Thymus (tissue), 11 donors: ENCODE measurements at regions not wholly inside any gene's neighbourhood (a gene's known extent, or its start where the extent isn't known, plus 50 kb on each side); places are given as distances from the start of the nearest gene placed in this dataset.
A peak's percentile ranks its signal among the peaks of the same experiment; 100 is the strongest.

Experiments
- DNase-seq, 9 donors: peaks; one replicate each; pipeline ENCODE4 v3.0.0-alpha.2; 2013; ENCODE audit warnings: low spot score in 9 of 9, low read depth in 6 of 9, missing footprints in 1 of 9
- H3K27ac ChIP-seq, 2 donors: one replicate each; pipeline ENCODE4 v1.5.1; 2013; ENCODE audit warnings: control low read depth in 1 of 2, low read depth in 1 of 2, low read length in 1 of 2, mild to moderate bottlenecking in 1 of 2, moderate library complexity in 1 of 2
- H3K27me3 ChIP-seq, 2 donors: one replicate each; pipeline ENCODE4 v1.5.1; 2013; ENCODE audit warnings: low read length in 1 of 2; ENCODE audit not compliant: control insufficient read depth in 2 of 2, insufficient read depth in 1 of 2
- H3K36me3 ChIP-seq, 2 donors: one replicate each; pipeline ENCODE4 v1.5.1; 2013; ENCODE audit warnings: low read length in 1 of 2, mild to moderate bottlenecking in 1 of 2, moderate library complexity in 1 of 2; ENCODE audit not compliant: control insufficient read depth in 2 of 2, insufficient read depth in 2 of 2
- H3K4me1 ChIP-seq, 2 donors: one replicate each; pipeline ENCODE4 v1.5.1; 2013; ENCODE audit warnings: low read length in 2 of 2; ENCODE audit not compliant: control insufficient read depth in 2 of 2, insufficient read depth in 2 of 2
- H3K4me3 ChIP-seq, 2 donors: one replicate each; pipeline ENCODE4 v1.5.1; 2013; ENCODE audit warnings: low read length in 2 of 2, control low read depth in 1 of 2, mild to moderate bottlenecking in 1 of 2
- H3K9me3 ChIP-seq, 2 donors: one replicate each; pipeline ENCODE4 v1.5.1; 2013; ENCODE audit warnings: low read length in 1 of 2, mild to moderate bottlenecking in 1 of 2; ENCODE audit not compliant: control insufficient read depth in 2 of 2, insufficient read depth in 1 of 2
- WGBS: extraction: QIAGEN DNeasy Blood & Tissue Kit; methylation state at CpG from one replicate; pipeline ENCODE4 v1.1.7; 2013; 5-methylcytosine and 5-hydroxymethylcytosine counted together
- donor health status: healthy.

- Histone ChIP-seq H3K27me3 (no peaks in the 10 kb centered on the region), H3K4me1 (peaks cover 12 to 35% of the 10 kb centered on the region in 2 donors), H3K4me3 (no peak overlapping the region), H3K27ac (no peak overlapping the region), H3K9me3 (peaks cover 0 to 6% of the 10 kb centered on the region in 2 donors), H3K36me3 (no peaks in the 10 kb centered on the region)
- DNase-seq: no peak
- 97% methylated on average over 2 of the region's 2 CpGs for WGBS
Measured at GRCh38 chr21:38930066-38930465, 124.3 kb downstream of the ETS2 start.

- Histone ChIP-seq H3K27ac (no peak overlapping the region), H3K27me3 (no peaks in the 10 kb centered on the region), H3K9me3 (peaks cover 0 to 6% of the 10 kb centered on the region in 2 donors), H3K4me1 (peaks cover 12 to 37% of the 10 kb centered on the region in 2 donors), H3K4me3 (no peak overlapping the region), H3K36me3 (no peaks in the 10 kb centered on the region)
- WGBS: 96% methylated on average over 1 of the region's 1 CpG
- DNase-seq: no peak
Measured at GRCh38 chr21:38929652-38930051, 123.9 kb downstream of the ETS2 start.

GRCh38 chr21:38929142-38929541, 123.4 kb downstream of the ETS2 start:
- H3K9me3 ChIP-seq: peaks cover 0 to 6% of the 10 kb centered on the region in 2 donors
- H3K36me3 ChIP-seq: no peaks in the 10 kb centered on the region
- no peak overlapping the region for H3K27ac ChIP-seq
- no peaks in the 10 kb centered on the region for H3K27me3 ChIP-seq
- H3K4me1 ChIP-seq: peaks cover 12 to 39% of the 10 kb centered on the region in 2 donors
- no peak for DNase-seq
- no peak overlapping the region for H3K4me3 ChIP-seq
- WGBS: 100% methylated on average over 1 of the region's 1 CpG

GRCh38 chr21:38927776-38928175, 122.0 kb downstream of the ETS2 start:
- 18% methylated on average over 3 of the region's 3 CpGs for WGBS
- peak in 1 of 9 donors; percentile 56 for DNase-seq
- H3K36me3 ChIP-seq: no peaks in the 10 kb centered on the region

GRCh38 chr21:38925923-38926322, 120.2 kb downstream of the ETS2 start:
- H3K4me3 ChIP-seq: no peak overlapping the region
- peaks cover 12 to 40% of the 10 kb centered on the region in 2 donors for H3K4me1 ChIP-seq
- H3K27ac ChIP-seq: peak overlapping the region; percentile 1 to 65
- H3K27me3 ChIP-seq: no peaks in the 10 kb centered on the region
- no peaks in the 10 kb centered on the region for H3K36me3 ChIP-seq
- DNase-seq: peak in 1 of 9 donors; percentile 40
- WGBS: 7% methylated on average over 7 of the region's 7 CpGs
- H3K9me3 ChIP-seq: peaks cover 0 to 6% of the 10 kb centered on the region in 2 donors

More at GRCh38 chr21:38927776-38928175, 122.0 kb downstream of the ETS2 start:
- Histone ChIP-seq H3K4me1 (peaks cover 12 to 39% of the 10 kb centered on the region in 2 donors), H3K4me3 (no peak overlapping the region), H3K9me3 (peaks cover 0 to 6% of the 10 kb centered on the region in 2 donors), H3K27ac (peak overlapping the region in 1 of 2 donors; percentile 38), H3K27me3 (no peaks in the 10 kb centered on the region)

- Histone ChIP-seq H3K36me3 (no peaks in the 10 kb centered on the region), H3K9me3 (peaks cover 0 to 6% of the 10 kb centered on the region in 2 donors), H3K4me3 (no peak overlapping the region), H3K27ac (peak overlapping the region; percentile 50 to 65), H3K27me3 (no peaks in the 10 kb centered on the region), H3K4me1 (peaks cover 12 to 40% of the 10 kb centered on the region in 2 donors)
- WGBS: 82% methylated on average over 3 of the region's 3 CpGs
- DNase-seq: no peak
Measured at GRCh38 chr21:38925478-38925877, 119.7 kb downstream of the ETS2 start.

GRCh38 chr21:38924954-38925353, 119.2 kb downstream of the ETS2 start:
- peaks cover 12 to 40% of the 10 kb centered on the region in 2 donors for H3K4me1 ChIP-seq
- no peaks in the 10 kb centered on the region for H3K36me3 ChIP-seq
- DNase-seq: no peak
- no peaks in the 10 kb centered on the region for H3K27me3 ChIP-seq
- no peak overlapping the region for H3K4me3 ChIP-seq
- 98% methylated on average over 5 of the region's 5 CpGs for WGBS
- H3K27ac ChIP-seq: no peak overlapping the region
- peaks cover 0 to 6% of the 10 kb centered on the region in 2 donors for H3K9me3 ChIP-seq

- Histone ChIP-seq H3K27me3 (no peaks in the 10 kb centered on the region), H3K36me3 (no peaks in the 10 kb centered on the region), H3K4me1 (peaks cover 12 to 37% of the 10 kb centered on the region in 2 donors), H3K4me3 (no peak overlapping the region), H3K9me3 (no peaks in the 10 kb centered on the region), H3K27ac (no peak overlapping the region)
- DNase-seq: no peak
- WGBS: 97% methylated on average over 4 of the region's 4 CpGs
Measured at GRCh38 chr21:38923429-38923828, 117.7 kb downstream of the ETS2 start.

- no peak overlapping the region for H3K4me3 ChIP-seq
- DNase-seq: no peak
- no peaks in the 10 kb centered on the region for H3K9me3 ChIP-seq
- H3K27ac ChIP-seq: peak overlapping the region in 1 of 2 donors; percentile 62
- H3K27me3 ChIP-seq: no peaks in the 10 kb centered on the region
- peaks cover 9 to 33% of the 10 kb centered on the region in 2 donors for H3K4me1 ChIP-seq
- WGBS: 96% methylated on average over 6 of the region's 6 CpGs
- H3K36me3 ChIP-seq: no peaks in the 10 kb centered on the region
Measured at GRCh38 chr21:38922474-38923235, 116.9 kb downstream of the ETS2 start.
